GM23248 (cell line): ENCODE measurements at regions not wholly inside any gene's neighbourhood (a gene's known extent, or its start where the extent isn't known, plus 50 kb on each side); places are given as distances from the start of the nearest gene placed in this dataset.

Experiments
- DNase-seq: peaks from one replicate; pipeline ENCODE4 v3.0.0-alpha.2; 2015
- H2AFZ ChIP-seq: fragments of 200-600 bp; sonication (generic); 2 replicates; pipeline ENCODE4 v1.6.1; 2016; ENCODE audit warnings: antibody characterized with exemption
- H3F3A ChIP-seq: fragments of 200-600 bp; sonication (generic); 2 replicates; pipeline ENCODE4 v1.6.1; 2016; ENCODE audit warnings: mild to moderate bottlenecking, antibody characterized with exemption, mixed run types; ENCODE audit not compliant: insufficient read depth
- H3K27ac ChIP-seq: fragments of 200-600 bp; sonication (generic); 2 replicates; pipeline ENCODE4 v1.5.1; 2016; ENCODE audit warnings: mild to moderate bottlenecking
- H3K27me3 ChIP-seq: fragments of 200-600 bp; sonication (generic); replicated peaks from 2 replicates; pipeline ENCODE4 v1.6.1; 2016; ENCODE audit warnings: mild to moderate bottlenecking; ENCODE audit not compliant: insufficient read depth
- H3K36me3 ChIP-seq: fragments of 200-600 bp; sonication (generic); 2 replicates; pipeline ENCODE4 v1.6.1; 2016; ENCODE audit warnings: low read depth, mild to moderate bottlenecking
- H3K4me1 ChIP-seq: fragments of 200-600 bp; sonication (generic); 2 replicates; pipeline ENCODE4 v1.6.1; 2016; ENCODE audit warnings: mild to moderate bottlenecking; ENCODE audit not compliant: insufficient read depth
- H3K4me2 ChIP-seq: fragments of 200-600 bp; sonication (generic); one replicate; pipeline ENCODE4 v1.6.1; 2016; ENCODE audit warnings: mild to moderate bottlenecking; ENCODE audit not compliant: unreplicated experiment
- H3K4me3 ChIP-seq: fragments of 200-600 bp; sonication (generic); 2 replicates; pipeline ENCODE4 v1.5.1; 2016; ENCODE audit warnings: mild to moderate bottlenecking
- H3K79me2 ChIP-seq: fragments of 200-600 bp; sonication (generic); 2 replicates; pipeline ENCODE4 v1.6.1; 2016; ENCODE audit warnings: mild to moderate bottlenecking; ENCODE audit not compliant: insufficient read depth
- H3K9ac ChIP-seq: fragments of 200-600 bp; sonication (generic); 2 replicates; pipeline ENCODE4 v1.6.1; 2016; ENCODE audit warnings: mild to moderate bottlenecking
- H3K9me2 ChIP-seq: fragments of 200-600 bp; sonication (generic); 2 replicates; pipeline ENCODE4 v1.6.1; 2016; ENCODE audit warnings: mixed run types, mild to moderate bottlenecking, moderate library complexity; ENCODE audit not compliant: insufficient read depth
- H3K9me3 ChIP-seq: fragments of 200-600 bp; sonication (generic); one replicate; pipeline ENCODE4 v1.6.1; 2017; ENCODE audit warnings: low read depth
- H4K20me1 ChIP-seq: fragments of 200-600 bp; sonication (generic); 2 replicates; pipeline ENCODE4 v1.6.0; 2016; ENCODE audit not compliant: insufficient read depth
- EZH2 ChIP-seq: fragments of 200-600 bp; sonication (generic); IDR thresholded peaks from 2 replicates; pipeline ENCODE4 v1.6.1; 2018; ENCODE audit warnings: antibody characterized with exemption, mild to moderate bottlenecking; ENCODE audit not compliant: insufficient read depth, poor library complexity, severe bottlenecking
- EZH2phosphoT487 ChIP-seq: fragments of 200-600 bp; sonication (generic); IDR thresholded peaks from 2 replicates; pipeline ENCODE4 v1.6.1; 2018; ENCODE audit warnings: antibody characterized with exemption, moderate library complexity, mild to moderate bottlenecking, low read depth; ENCODE audit not compliant: insufficient read depth
- WGBS, 2 experiments: methylation state at CpG; one replicate each; pipeline ENCODE4 v1.1.6; 2015 to 2017; ENCODE audit warnings: low lambda C conversion rate in 2 of 2, low coverage in 1 of 2; ENCODE audit errors: missing lambda C conversion rate in 2 of 2; 5-methylcytosine and 5-hydroxymethylcytosine counted together
- in situ Hi-C: fragments of 300-500 bp; cut with MboI; formaldehyde crosslinking; loops from 2 replicates; pipeline ENCODE4 v1.15.0; 2020

- WGBS, 2 experiments: 40 to 46% methylated on average over 7 to 11 of the region's 11 CpGs
- H3K27me3 ChIP-seq: no peaks in the 10 kb centered on the region
- no peak overlapping the region for H3K27ac ChIP-seq
- no peak overlapping the region for H3K4me2 ChIP-seq
- DNase-seq: no peak
- no peaks in the 10 kb centered on the region for H3K4me1 ChIP-seq
- no peaks in the 10 kb centered on the region for H3K36me3 ChIP-seq
- H3F3A ChIP-seq: no peaks in the 10 kb centered on the region
- no peaks in the 10 kb centered on the region for H3K9me3 ChIP-seq
- no peaks in the 10 kb centered on the region for H3K79me2 ChIP-seq
- no peak overlapping the region for H3K9ac ChIP-seq
- H2AFZ ChIP-seq: no peak overlapping the region
- TF ChIP-seq EZH2: no peak
- no peak for TF ChIP-seq EZH2phosphoT487
- H3K9me2 ChIP-seq: no peaks in the 10 kb centered on the region
- no peak overlapping the region for H3K4me3 ChIP-seq
- in situ Hi-C loops: no loop called here
- no peaks in the 10 kb centered on the region for H4K20me1 ChIP-seq
Measured at GRCh38 chrX:69016293-69016941, 148.8 kb downstream of the PJA1 start.

GRCh38 chrX:69015564-69016292 is 149.5 kb downstream of the PJA1 start:
- in situ Hi-C loops: no loop called here
- no peaks in the 10 kb centered on the region for H3K9me2 ChIP-seq
- H3K79me2 ChIP-seq: no peaks in the 10 kb centered on the region
- no peak overlapping the region for H3K27ac ChIP-seq
- H3K9me3 ChIP-seq: no peaks in the 10 kb centered on the region
- H3K4me2 ChIP-seq: no peak overlapping the region
- 43 to 48% methylated on average over 8 to 10 of the region's 10 CpGs for WGBS, 2 experiments
- no peak overlapping the region for H3K4me3 ChIP-seq
- DNase-seq: no peak
- no peaks in the 10 kb centered on the region for H3K27me3 ChIP-seq
- H3K36me3 ChIP-seq: no peaks in the 10 kb centered on the region
- no peaks in the 10 kb centered on the region for H4K20me1 ChIP-seq
- H2AFZ ChIP-seq: no peak overlapping the region
- TF ChIP-seq EZH2 (no peak), EZH2phosphoT487 (no peak)
- no peaks in the 10 kb centered on the region for H3F3A ChIP-seq
- H3K9ac ChIP-seq: no peak overlapping the region
- H3K4me1 ChIP-seq: no peaks in the 10 kb centered on the region

- TF ChIP-seq EZH2phosphoT487 (no peak), EZH2 (no peak)
- Histone ChIP-seq H4K20me1 (no peaks in the 10 kb centered on the region), H3K4me3 (no peak overlapping the region), H3K9me2 (no peaks in the 10 kb centered on the region), H3K9me3 (no peaks in the 10 kb centered on the region), H3K79me2 (no peaks in the 10 kb centered on the region), H3F3A (no peaks in the 10 kb centered on the region), H3K36me3 (no peaks in the 10 kb centered on the region), H2AFZ (no peak overlapping the region), H3K4me1 (no peaks in the 10 kb centered on the region), H3K27ac (no peak overlapping the region), H3K9ac (no peak overlapping the region), H3K4me2 (no peak overlapping the region), H3K27me3 (no peaks in the 10 kb centered on the region)
- WGBS, 2 experiments: 68 to 80% methylated on average over 5 to 6 of the region's 7 CpGs
- DNase-seq: no peak
- in situ Hi-C loops: no loop called here
Measured at GRCh38 chrX:69015156-69015555, 150.1 kb downstream of the PJA1 start.

- Histone ChIP-seq H3K9me3 (no peaks in the 10 kb centered on the region), H3K36me3 (no peaks in the 10 kb centered on the region), H3F3A (no peaks in the 10 kb centered on the region), H3K27me3 (no peaks in the 10 kb centered on the region), H3K27ac (no peak overlapping the region), H3K4me3 (no peak overlapping the region), H3K9ac (no peak overlapping the region), H2AFZ (no peak overlapping the region), H4K20me1 (no peaks in the 10 kb centered on the region), H3K4me1 (no peaks in the 10 kb centered on the region), H3K4me2 (no peak overlapping the region), H3K79me2 (no peaks in the 10 kb centered on the region), H3K9me2 (no peaks in the 10 kb centered on the region)
- WGBS, 2 experiments: 88 to 96% methylated on average over 2 of the region's 2 CpGs
- TF ChIP-seq EZH2 (no peak), EZH2phosphoT487 (no peak)
- in situ Hi-C loops: no loop called here
- DNase-seq: peak; percentile 54
Measured at GRCh38 chrX:69014200-69014599, 151.1 kb downstream of the PJA1 start.
